GM19455 (cell line): ENCODE measurements at regions not wholly inside any gene's neighbourhood (a gene's known extent, or its start where the extent isn't known, plus 50 kb on each side); places are given as distances from the start of the nearest gene placed in this dataset.

Experiments
- ATAC-seq: cut with Tn5 transposase; IDR thresholded peaks from one replicate; pipeline ENCODE4 v1.9.1; 2021; ENCODE audit not compliant: unreplicated experiment

DNA sequence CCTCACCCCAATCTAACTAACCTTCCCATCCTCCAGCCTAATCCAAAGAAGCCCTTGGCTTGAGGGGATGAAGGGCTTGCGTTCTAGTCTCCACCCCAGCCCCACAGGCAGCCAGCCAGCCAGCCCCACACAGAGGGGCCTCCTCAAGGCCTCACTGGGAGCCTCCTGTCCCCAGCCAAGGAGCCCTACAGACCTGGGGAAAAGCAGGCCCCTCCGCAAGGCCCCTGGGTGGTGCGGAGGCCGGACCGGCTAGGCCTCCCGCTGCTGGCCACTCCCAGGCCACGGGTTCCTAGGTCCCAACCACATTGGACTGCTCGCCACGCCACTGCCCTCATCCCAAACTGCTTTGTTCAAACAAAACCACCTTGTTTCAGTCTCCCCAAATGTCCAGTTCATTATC lies 78.0 kb downstream of the ZIC5 start:
- no peak for ATAC-seq

DNA sequence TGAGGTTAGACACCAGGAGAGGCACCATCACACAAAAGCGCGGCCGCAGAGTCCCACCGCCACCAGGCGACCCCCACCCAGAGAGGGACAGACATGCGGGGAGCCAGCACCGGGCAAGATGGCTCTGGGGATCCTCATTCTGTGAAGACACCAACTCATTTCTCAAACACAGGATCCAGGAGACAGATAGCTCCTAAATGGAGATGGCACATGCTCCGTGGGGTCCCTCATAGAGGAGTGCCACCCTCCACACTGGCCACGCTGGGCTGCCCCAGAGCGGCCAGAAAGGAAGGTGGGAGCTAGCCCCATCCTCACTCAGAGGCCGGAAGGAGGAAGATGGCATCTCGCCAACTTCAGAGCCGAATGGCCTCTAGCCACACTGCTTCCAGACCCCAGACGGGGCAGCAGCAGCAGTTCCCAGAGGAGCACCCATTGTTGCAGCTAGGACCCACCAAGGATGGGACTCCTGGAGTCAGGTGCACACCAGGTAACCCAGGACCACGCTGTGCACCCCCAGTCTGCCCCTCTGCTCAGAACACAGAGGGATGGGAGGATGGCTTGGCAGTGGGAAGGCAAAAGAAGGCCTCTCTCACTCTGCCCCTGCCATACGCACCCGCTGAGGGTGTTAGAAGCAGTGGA lies 78.6 kb downstream of the ZIC5 start:
- ATAC-seq: no peak

DNA sequence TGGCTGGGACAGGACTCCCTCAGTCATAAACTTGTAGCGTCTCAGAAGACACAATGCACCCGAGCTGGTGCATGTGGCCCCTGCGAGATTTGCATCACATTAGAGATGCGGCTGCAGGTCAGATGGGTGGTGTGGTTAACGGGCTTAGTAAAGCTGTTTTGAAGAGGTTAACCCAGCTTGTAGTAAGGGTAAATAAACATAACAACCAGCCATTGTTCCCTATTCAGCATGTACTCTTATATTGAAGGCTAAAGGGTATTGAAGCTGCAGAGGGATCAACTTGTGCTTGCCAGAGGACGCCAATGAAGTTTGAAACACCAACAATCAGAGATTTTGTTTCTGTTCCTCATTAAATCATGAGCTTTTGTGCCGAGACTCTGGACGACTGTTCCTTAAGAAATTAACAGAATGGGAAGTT lies 79.4 kb downstream of the ZIC5 start:
- no peak for ATAC-seq

DNA sequence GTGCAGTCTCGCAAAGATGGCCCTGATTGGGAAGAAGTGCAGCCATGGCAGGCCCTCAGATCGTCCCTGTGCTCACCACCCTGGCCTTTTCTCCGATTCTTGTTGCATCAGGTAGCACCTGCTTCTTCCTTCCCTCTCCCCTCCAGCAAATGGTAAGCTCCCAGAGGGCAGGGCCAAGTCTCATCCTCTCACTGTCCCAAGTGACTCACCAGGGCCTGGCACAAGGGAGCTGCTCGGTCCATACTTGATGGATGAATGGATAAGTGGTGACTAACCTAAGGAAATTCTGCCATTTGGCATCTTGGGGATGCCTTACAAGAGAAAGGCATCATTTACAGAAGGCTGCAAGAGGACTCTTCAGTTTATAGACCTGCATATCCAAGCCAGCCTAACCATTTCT lies 84.9 kb downstream of the ZIC5 start:
- no peak for ATAC-seq

DNA sequence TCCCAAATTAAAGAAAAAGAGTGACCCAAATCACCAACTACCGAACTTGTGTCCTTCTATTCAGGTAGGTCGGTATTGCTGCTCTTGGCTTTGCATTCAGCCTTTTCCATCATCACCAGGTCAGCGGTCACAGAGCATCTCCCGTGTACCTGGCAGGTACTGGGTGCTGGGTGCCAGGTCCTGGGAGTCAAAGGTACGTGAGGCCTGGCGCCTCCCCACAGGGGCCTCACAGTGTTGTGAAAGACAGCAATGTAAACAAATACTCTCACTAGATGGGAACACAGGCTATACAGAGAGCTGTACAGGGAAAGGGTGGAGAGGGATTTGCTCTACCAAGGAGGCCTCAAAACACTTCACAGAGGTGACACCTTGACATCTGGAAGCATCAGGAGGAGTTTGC lies 86.7 kb downstream of the ZIC5 start:
- no peak for ATAC-seq

DNA sequence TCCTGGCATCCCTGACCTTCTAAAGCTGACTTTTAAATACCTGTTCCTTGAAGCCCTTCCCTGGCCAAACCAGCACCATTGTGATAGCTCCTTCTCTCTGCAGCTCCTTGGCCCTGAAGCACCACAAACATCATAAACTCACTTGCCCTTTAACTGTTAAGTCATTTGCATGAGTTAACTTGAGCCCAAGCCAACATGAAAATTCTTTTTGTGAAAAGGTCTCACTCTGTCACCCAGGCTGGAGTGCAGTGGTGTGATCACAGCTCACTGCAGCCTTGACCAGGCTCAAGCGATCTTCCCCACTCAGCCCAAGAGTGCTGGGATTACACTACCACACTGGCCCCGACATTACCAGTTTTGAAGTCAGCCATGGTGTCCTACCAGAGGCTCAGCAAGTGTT lies 87.8 kb downstream of the ZIC5 start:
- ATAC-seq: no peak

DNA sequence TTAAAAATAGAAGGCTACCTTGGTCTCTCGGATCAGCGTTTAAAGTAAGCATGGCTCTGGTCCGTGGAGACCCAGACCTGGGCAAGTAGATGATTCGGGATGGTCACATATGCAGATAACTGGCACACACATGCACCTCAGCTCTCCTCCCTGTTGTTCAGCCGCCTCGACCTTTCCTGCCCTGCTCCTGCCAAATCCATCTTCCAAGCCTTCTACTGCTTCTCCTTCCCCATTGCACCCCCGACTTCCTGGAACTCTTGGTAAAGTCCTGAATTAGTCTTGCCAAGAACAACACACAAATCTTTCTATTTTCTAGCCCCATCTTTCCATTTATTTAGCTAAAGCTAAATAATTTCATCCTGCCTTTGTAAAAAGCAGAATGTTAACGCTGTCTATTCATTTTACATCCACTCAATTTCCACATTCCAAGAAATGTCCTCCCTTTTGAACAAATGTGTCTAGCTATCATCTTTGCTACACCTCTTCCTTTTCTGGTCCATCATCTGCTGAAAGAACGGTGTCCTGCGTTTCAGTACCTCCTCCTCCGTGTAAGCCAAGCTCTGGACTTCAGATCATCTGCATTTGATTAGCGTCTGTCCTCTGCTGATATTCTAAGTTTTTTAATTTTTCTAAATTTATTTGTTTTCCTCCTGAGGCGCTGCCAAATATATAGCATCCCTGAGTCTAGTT lies 92.5 kb downstream of the ZIC5 start:
- ATAC-seq: no peak

DNA sequence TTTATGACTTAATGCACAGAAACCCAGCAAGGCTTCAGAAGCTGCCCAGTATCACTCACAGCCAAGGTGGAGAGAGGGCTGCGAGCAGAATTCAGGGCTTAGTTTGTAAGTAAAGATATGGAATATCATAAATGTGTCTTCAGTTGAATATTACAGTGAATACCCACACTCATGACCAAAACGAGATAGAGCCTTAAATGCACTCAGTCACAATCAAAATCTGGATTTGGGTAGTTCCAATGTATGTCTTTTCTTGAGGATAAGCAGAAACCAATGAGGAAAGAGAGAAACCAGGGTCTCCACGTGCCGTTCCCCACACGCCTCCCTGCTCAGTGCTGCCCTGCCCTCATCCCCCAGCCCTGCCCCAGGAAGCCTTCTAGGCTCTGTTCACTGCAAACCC lies 94.9 kb downstream of the ZIC5 start:
- no peak for ATAC-seq

DNA sequence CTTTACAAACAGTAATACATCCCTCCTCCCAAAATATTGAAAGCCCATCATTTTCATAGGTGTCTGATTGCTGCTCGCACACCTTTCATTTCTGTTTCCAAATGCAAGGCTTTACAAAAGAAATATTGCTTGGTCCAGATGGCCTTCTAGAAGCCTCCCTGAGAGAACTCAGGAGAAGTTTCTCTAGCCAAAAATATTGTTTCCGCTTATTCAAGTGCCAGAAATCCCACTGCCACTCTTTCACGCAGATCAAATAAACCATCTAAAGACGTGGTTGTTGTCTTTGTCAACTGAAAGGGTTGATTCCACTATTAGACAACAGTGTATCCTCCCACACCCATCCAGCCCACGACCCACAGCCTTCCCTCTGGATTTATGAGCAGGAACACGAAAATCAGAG lies 96.2 kb downstream of the ZIC5 start:
- ATAC-seq: no peak

DNA sequence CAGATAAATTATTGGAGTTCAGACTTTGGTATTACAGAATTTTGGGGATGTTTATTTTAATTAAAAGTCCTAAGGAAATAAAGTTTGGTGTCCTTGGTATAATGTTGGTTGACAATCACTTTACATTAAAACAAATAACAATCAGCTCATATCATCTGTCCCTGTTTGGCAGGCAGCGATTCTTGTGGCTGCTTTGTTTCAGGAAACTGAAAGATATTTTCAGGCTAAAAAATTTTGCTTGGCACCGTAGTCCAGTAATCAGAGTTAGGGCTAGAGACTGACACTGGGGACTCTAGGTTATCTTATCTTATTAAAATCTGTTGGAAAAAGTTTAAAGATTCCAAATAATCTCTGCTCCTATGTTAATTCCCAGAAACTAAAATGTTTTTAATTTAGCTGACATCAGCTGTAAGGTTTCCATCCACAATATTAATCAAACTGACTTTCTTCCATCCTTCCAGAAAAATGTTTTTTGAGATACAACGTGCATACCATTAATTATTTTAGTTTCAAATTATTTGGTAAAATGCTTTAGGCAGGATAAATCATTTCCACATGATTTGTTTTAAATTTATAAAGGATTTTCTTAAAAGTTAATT lies 97.6 kb downstream of the ZIC5 start:
- no peak for ATAC-seq

DNA sequence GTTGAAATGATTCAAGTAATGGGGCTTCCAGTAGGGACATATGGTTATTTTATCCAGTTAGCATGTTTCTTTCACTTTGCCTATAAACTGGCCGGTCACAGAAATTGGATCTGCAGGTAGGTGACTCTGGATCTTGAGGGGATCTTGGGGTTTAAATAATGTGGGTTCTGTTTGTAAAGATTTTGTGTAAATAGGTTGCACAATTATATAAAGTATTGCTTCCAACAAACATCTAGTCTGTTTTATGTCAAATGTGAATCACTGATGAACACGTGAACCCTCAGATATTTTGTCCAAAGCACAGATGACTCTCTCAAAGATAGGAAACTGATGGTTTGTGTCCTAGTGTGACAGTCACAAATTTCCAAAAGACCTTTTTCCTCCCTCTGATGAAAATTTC lies 98.4 kb downstream of the ZIC5 start:
- ATAC-seq: no peak

DNA sequence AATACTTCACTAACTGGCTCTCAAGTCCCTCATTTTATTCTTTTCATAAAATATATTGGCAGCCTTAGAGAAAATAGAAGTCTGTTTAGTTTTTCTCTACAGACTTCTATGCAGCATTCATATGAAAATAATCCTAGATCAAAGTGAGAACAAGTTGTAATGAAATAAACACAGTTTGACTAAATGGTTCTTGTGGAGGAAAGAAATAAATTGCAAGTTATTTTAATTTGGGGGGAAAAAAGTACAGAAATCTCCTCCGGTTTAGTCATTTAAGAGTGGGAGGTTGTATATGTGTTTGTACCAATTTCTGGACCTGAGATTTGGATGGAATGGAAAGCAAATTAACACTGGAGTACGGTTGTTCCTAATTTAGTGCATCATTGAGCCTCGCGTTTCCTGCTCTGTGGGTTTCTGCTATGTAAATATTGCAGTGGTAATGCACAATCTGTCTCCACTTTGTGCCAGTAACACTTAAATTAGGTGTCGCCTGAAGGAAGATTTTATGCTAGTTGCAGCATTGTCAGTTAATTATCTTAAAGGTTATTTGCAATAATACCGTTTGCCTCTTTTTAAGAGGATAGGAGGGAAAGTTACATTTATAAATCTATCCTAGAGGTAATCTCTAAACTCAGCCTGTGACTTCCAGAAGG lies 100.2 kb downstream of the ZIC5 start:
- no peak for ATAC-seq

DNA sequence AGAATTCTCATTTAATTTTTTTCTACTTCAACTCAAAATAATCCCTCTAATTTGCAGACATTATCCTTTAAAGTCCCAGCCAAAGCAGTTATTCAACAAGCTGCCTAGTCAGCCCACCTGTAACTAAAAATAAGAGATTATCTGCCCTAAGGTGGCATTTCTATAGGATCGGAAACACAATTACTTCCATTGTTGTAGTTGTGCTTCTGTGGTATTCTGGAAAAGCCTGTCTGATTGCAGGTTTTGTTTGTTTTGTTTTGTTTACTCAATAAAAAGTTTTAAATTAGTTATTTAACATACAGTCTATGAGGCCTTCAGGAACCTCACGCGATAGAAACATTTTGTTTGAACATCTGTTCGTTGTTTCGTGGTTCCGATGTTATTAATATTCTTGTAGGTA lies 101.0 kb downstream of the ZIC5 start:
- no peak for ATAC-seq

DNA sequence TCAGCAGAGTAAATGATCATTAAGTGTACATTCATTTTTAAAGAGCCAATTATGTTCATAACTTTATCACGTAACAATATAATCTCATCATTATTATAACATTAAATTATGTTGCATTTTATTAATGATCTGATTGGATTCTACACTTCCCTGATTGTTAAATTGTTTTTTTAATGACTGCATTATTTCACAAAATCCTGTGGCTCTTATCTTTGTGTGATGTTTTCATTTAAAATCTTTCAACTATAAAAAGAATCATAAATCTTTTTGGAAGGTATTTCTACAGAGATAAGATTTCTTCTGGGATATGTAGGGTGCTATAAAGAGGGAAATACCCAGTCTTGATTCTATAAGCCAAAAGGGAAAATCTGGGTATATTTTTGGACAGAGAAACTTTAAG lies 101.7 kb downstream of the ZIC5 start:
- no peak for ATAC-seq

DNA sequence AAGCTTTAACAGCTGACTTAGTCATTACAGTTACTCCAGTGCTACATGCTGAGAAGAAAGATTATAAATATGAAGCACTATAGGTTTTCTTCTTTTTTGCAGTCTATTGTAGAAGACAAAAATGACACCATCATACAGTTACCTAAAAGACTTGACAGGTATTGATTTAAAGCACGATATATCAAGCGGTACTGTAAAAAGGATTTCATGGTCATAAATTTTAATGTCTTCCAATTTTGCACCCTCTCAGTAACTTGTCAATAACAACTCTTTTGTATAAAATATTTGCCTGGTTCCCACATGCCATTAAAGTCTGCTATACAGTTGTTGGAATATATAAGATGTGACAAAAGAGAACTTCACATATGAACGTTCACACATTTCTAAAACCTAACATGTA lies 102.8 kb downstream of the ZIC5 start:
- no peak for ATAC-seq

DNA sequence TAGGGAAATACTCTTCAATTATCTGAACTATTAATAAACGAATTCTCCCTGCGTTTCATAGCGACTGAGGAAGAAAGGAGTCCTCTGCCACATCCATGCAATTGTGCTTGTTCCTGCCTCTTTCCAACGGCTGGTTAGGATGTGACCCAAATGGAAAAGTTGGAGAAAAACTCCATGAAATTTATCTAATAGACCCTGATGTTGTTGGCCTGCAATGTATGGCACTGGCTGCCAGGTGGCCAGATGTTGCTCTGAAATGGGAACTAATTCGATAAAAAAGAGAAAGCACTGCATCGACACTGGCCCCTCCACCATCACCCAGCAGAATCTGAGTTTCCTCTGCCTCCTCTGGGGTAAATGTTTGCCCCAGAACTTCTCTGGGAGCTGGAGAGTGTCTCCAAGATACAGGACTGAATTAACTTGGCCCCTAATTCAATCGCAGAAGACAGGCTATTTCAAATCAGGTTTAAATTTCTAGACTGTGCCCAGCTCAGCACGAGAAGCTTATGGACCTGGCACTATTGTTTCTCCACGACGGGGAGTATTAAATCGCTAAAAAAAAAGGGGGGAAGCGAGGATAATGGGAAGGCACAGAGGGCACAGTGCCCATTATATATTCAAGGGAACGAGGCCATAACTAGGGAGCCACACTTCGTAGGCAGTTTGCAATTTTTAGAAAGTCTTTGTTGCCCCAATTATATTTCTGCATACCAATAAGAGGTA lies 103.9 kb downstream of the ZIC5 start:
- ATAC-seq: no peak

DNA sequence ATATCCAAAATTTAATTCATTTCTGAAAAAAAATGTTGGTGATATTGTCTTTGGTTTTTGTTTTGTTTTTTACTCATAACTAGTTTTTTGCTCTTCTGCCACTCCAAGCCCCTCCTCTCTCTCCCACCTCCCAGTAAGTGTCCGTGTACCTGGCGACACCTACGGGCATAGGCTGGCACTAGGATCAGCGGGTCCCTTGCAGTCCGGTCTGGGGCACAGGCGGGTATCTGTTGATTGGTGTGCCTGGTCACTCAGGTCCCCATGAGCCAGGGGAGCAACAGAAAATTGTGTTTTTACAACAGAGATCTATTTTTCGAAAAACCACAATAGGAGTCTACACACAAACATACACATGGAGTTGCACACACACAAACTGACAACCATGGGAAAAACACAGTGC lies 104.8 kb downstream of the ZIC5 start:
- ATAC-seq: no peak

DNA sequence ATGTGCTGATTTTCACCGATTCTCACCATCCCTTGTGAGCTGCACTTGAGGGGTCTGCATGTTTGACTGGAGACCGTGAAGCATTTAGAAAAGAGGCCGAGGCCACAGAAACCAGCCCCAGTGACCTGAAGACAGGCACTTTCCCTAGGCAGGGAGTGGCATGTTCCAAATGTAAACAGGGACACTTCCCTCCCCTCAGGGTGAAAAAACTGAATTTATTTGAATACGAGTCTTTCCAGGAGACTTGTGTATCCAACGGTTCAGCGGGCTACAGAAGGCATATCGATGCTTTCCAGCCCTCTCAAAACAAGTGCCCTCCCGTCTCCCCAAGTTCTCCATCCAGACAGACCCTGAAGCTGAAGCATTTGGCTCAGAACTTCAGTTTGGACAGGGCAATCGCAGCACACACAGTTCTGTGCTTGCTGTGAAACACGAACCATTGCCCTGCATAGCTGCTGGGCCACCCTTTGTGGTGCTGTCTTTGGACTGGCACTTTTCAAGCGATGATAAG lies 106.1 kb downstream of the ZIC5 start:
- ATAC-seq: no peak

DNA sequence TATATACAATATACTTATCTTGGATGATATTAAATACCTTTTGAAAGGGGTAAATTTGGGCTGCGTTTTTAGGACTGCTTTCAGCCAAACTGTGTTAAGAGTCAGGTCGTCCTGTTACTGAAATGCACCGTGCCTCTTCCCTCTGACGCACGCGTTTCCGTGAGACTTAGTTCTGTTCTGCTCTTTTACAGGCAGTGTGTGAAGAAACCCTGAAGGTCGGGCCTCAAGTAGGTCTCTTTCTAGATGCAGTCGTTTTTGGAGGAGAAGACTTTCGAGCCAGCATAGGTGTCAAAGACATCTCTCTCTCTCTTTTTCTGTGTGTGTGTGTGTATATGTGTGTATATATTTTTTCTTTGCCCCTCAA lies 107.0 kb downstream of the ZIC5 start:
- no peak for ATAC-seq

DNA sequence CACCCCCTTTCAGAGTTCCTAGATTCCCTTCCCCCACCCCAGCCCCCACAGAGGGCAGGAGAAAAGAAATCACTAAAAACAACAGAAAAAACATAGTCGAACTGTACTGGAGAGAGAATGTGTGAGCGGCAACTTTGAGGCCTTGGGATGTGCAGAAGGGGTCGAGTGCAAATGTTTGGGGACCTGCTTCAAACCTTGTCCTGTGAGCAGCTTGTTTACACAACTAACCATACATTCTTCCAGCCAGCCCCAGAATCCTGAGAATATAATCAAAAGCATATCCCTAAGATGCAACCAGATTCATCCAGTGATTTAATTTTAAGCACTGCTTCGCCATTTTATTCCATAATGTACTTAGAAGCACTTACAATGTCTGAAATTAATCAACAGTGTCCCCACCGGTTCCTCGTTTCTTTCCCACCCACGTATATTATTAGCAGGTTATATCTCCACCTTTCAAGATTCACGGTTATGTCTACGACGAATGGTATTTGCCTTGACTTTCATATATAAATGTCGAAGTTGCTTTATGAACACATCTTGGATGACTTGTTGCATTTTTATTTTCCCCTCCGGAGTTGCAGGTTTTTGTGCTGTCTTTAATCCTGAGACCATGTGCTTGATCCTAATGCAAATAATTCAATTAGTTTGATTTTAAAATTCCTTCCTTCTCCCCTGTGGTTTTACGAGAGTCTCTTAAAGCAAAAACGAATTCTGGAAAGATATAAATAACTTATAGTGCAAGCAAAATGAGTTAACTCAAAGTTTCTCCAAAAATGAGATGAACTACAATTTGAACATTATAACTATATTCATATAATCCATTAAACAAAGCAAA lies 107.6 kb downstream of the ZIC5 start:
- no peak for ATAC-seq

DNA sequence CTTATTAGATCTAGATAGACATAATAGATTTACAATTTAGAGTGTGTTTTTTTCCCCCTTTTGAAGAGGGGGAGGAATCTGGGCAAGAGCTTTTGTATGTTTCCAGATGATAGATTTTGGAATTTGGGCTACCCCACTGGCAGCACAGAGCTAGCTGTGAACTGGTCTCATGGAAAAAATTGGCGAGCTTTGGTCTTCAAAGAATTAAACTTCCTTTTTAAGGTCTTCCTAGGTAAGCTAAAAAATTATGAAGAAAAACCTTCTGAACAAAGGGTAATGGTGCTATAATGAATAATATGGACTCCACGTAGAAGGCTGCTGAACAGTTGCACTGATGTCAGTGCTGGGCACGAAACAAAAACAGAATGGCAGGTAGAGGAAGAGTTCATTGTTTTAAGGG lies 109.3 kb downstream of the ZIC5 start:
- ATAC-seq: no peak
